Testis (tissue), 2 donors: ENCODE measurements at regions not wholly inside any gene's neighbourhood (a gene's known extent, or its start where the extent isn't known, plus 50 kb on each side); places are given as distances from the start of the nearest gene placed in this dataset.

ENCODE experiments used
- CTCF ChIP-seq, 3 experiments: fragments of 450-650 bp in 2 of 3; fragments of 200-600 bp in 1 of 3; sonication (generic) in 1 of 3; IDR thresholded peaks; one replicate each; pipeline ENCODE4 v1.5.1; 2016 to 2019; ENCODE audit warnings: antibody characterized with exemption in 3 of 3, mild to moderate bottlenecking in 2 of 3, moderate library complexity in 1 of 3
- POLR2A ChIP-seq: fragments of 450-650 bp; IDR thresholded peaks from one replicate; pipeline ENCODE4 v1.6.1; 2017; ENCODE audit warnings: antibody characterized with exemption, mild to moderate bottlenecking, moderate library complexity

- no peak for TF ChIP-seq CTCF (IDR thresholded peaks at IDR 0.05)
- no peak for TF ChIP-seq POLR2A
These were observed 348.9 kb downstream of the PTPRU start for GRCh38 chr1:29585201-29585600.
